ENCODE measurements at regions not wholly inside any gene's neighbourhood (a gene's known extent, or its start where the extent isn't known, plus 50 kb on each side); places are given as distances from the start of the nearest gene placed in this dataset.
A peak's percentile ranks its signal among the peaks of the same experiment; 100 is the strongest.

DNA sequence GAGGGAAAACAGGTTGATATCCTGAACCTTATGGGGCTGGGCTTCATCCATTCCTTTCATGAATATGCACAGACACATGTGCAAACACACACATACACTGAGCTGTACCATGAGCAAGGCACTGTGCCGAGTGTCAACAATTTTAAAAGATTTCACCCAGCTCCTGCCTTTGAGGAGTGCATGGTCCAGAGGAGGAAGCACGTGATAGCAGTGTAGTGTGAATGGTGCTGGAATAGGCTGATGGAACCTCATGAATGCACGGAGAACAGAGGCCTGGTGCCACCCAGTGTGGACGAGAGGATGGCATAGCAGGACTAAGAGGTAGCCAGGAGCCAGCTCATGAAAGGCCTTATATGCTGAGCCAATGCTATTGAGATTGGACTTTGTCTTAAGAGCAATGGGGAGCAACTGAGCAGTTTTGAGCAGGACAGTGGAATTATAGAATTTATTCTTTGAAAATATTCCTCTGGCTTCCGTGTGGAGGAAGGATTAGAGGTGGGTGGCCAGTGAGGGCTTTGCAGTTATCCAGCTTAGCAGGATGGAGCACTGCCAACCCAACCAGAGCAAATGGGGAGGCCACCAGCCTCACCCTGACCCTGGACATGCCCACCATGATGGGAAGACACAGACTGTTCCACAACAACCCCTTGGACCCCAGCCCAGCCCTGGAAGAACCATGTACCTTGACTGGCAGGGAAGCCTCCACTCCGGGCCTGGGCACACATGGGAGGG, 84.4 kb downstream of the UNC5CL start:
- no peak for DNase-seq (ENCODE audit: low read depth in 2 of 2)
- no peaks in the 10 kb centered on the region for H4K20me1 ChIP-seq (ENCODE audit: control insufficient read depth, extremely low read depth, insufficient read depth, low read length)
- H3K9me3 ChIP-seq (ENCODE audit: control insufficient read depth, insufficient read depth, low read depth, low read length): no peaks in the 10 kb centered on the region
- peaks cover 14% of the 10 kb centered on the region for H3K4me1 ChIP-seq (ENCODE audit: control insufficient read depth, extremely low read depth, insufficient read depth, low read length)
- H2AFZ ChIP-seq (ENCODE audit: low read length): no peak overlapping the region
- H3K9ac ChIP-seq (ENCODE audit: insufficient read depth, low read length): no peak overlapping the region
- H3K36me3 ChIP-seq (ENCODE audit: control insufficient read depth, insufficient read depth, low read length): no peaks in the 10 kb centered on the region
- no peaks in the 10 kb centered on the region for H3K27me3 ChIP-seq (ENCODE audit: control insufficient read depth, insufficient read depth, low read length)
- H3K27ac ChIP-seq (ENCODE audit: insufficient read depth, low read length): no peak overlapping the region
- no peaks in the 10 kb centered on the region for H3K79me2 ChIP-seq (ENCODE audit: control insufficient read depth, insufficient read depth, low read length)
- no peak overlapping the region for H3K4me2 ChIP-seq (ENCODE audit: extremely low read depth, insufficient read depth, low read length)
- H3K4me3 ChIP-seq (replicated peaks in 1 of 4; ENCODE audit: control extremely low read depth in 1 of 4, insufficient read depth in 1 of 4, low read depth in 3 of 4, low read length in 4 of 4): no peak overlapping the region
- TF ChIP-seq, protein P1, sequence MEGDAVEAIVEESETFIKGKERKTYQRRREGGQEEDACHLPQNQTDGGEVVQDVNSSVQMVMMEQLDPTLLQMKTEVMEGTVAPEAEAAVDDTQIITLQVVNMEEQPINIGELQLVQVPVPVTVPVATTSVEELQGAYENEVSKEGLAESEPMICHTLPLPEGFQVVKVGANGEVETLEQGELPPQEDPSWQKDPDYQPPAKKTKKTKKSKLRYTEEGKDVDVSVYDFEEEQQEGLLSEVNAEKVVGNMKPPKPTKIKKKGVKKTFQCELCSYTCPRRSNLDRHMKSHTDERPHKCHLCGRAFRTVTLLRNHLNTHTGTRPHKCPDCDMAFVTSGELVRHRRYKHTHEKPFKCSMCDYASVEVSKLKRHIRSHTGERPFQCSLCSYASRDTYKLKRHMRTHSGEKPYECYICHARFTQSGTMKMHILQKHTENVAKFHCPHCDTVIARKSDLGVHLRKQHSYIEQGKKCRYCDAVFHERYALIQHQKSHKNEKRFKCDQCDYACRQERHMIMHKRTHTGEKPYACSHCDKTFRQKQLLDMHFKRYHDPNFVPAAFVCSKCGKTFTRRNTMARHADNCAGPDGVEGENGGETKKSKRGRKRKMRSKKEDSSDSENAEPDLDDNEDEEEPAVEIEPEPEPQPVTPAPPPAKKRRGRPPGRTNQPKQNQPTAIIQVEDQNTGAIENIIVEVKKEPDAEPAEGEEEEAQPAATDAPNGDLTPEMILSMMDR (conservative IDR thresholded peaks at IDR 0.05 in 1 of 2, IDR thresholded peaks at IDR 0.05 in 1 of 2; ENCODE audit: low read depth in 1 of 2, low read length in 2 of 2): no peak
- TF ChIP-seq EZH2 (IDR thresholded peaks at IDR 0.05; ENCODE audit: low read length, missing control alignments): no peak

DNA sequence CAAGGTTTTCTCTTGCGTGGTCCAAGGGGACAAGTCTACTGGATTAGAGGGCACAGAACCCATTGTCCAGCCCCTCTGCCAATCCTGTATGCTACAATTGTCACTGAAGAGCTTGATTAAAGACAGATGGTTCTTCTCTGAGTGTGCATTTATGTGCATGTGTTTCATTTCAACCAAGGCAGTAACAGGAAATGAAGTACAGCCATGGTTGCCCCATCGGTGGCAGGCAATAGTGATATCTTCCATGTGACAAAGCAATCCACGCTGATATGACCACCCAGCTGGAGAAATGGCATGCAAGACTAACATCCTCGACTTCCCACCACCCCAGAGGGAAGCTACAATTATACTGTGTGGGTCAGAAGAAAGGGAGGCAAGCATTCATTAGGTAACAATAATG, 85.5 kb downstream of the UNC5CL start:
- Histone ChIP-seq H3K4me3 (replicated peaks in 1 of 4; ENCODE audit: control extremely low read depth in 1 of 4, insufficient read depth in 1 of 4, low read depth in 3 of 4, low read length in 4 of 4) (no peak overlapping the region), H3K9ac (ENCODE audit: insufficient read depth, low read length) (no peak overlapping the region), H4K20me1 (ENCODE audit: control insufficient read depth, extremely low read depth, insufficient read depth, low read length) (no peaks in the 10 kb centered on the region), H3K9me3 (ENCODE audit: control insufficient read depth, insufficient read depth, low read depth, low read length) (no peaks in the 10 kb centered on the region), H3K4me1 (ENCODE audit: control insufficient read depth, extremely low read depth, insufficient read depth, low read length) (peaks cover 15% of the 10 kb centered on the region), H2AFZ (ENCODE audit: low read length) (no peak overlapping the region), H3K36me3 (ENCODE audit: control insufficient read depth, insufficient read depth, low read length) (no peaks in the 10 kb centered on the region), H3K79me2 (ENCODE audit: control insufficient read depth, insufficient read depth, low read length) (no peaks in the 10 kb centered on the region), H3K4me2 (ENCODE audit: extremely low read depth, insufficient read depth, low read length) (no peak overlapping the region), H3K27me3 (ENCODE audit: control insufficient read depth, insufficient read depth, low read length) (no peaks in the 10 kb centered on the region), H3K27ac (ENCODE audit: insufficient read depth, low read length) (no peak overlapping the region)
- DNase-seq (ENCODE audit: low read depth in 2 of 2): no peak
- TF ChIP-seq, protein P1 (conservative IDR thresholded peaks at IDR 0.05 in 1 of 2, IDR thresholded peaks at IDR 0.05 in 1 of 2; ENCODE audit: low read depth in 1 of 2, low read length in 2 of 2): no peak
- no peak for TF ChIP-seq EZH2 (IDR thresholded peaks at IDR 0.05; ENCODE audit: low read length, missing control alignments)

DNA sequence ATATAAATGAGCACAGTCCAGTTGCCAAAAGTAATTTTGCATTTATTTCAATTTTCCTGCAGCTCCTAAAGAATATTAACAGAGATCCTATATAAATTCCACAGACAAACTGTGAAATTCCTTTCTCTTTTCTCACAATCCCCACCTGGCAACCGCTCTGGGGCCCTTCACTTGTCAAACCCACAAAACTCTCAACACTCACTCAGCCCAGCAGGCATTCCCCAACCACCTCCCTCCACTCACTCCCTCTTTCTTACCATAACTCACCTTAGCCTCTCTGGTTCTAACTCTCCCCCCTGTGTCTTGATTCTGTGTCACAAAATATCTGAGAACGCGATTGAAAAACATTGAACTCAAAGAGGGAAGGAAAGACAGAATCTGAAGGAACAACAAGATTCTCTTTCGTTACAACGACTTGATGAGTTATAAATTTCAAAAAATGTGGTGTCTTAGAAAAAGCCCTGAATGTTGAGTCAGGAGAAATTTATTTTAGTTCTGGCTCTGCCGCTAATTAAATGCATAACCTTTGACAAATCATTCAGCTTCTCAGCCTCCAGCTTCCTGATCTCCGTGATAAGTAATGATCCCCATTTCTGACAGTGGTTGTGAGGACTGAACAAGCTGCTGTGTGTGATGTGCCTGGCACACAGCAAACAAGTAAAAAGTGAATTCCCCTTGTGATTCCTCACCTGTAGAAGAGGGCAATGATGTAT, 87.9 kb downstream of the UNC5CL start:
- peaks cover 21% of the 10 kb centered on the region for H3K4me1 ChIP-seq (ENCODE audit: control insufficient read depth, extremely low read depth, insufficient read depth, low read length)
- H3K79me2 ChIP-seq (ENCODE audit: control insufficient read depth, insufficient read depth, low read length): no peaks in the 10 kb centered on the region
- H3K36me3 ChIP-seq (ENCODE audit: control insufficient read depth, insufficient read depth, low read length): no peaks in the 10 kb centered on the region
- H3K27me3 ChIP-seq (ENCODE audit: control insufficient read depth, insufficient read depth, low read length): no peaks in the 10 kb centered on the region
- no peak overlapping the region for H2AFZ ChIP-seq (ENCODE audit: low read length)
- peak overlapping the region; percentile 66 for H3K4me2 ChIP-seq (ENCODE audit: extremely low read depth, insufficient read depth, low read length)
- peak in 1 of 2 donors; percentile 84 for DNase-seq (ENCODE audit: low read depth in 2 of 2)
- H3K9me3 ChIP-seq (ENCODE audit: control insufficient read depth, insufficient read depth, low read depth, low read length): no peaks in the 10 kb centered on the region
- no peaks in the 10 kb centered on the region for H4K20me1 ChIP-seq (ENCODE audit: control insufficient read depth, extremely low read depth, insufficient read depth, low read length)
- no peak overlapping the region for H3K27ac ChIP-seq (ENCODE audit: insufficient read depth, low read length)
- H3K4me3 ChIP-seq (replicated peaks in 1 of 4; ENCODE audit: control extremely low read depth in 1 of 4, insufficient read depth in 1 of 4, low read depth in 3 of 4, low read length in 4 of 4): no peak overlapping the region
- H3K9ac ChIP-seq (ENCODE audit: insufficient read depth, low read length): no peak overlapping the region
- TF ChIP-seq, protein P1 (conservative IDR thresholded peaks at IDR 0.05 in 1 of 2, IDR thresholded peaks at IDR 0.05 in 1 of 2; ENCODE audit: low read depth in 1 of 2, low read length in 2 of 2): no peak

Data from fibroblast of lung (primary cell).